NCI-H524 treated with DMSO at 0.1 percent for 48 hours (cell line): ENCODE measurements at regions not wholly inside any gene's neighbourhood (a gene's known extent, or its start where the extent isn't known, plus 50 kb on each side); places are given as distances from the start of the nearest gene placed in this dataset.
"Not testable (repeated sequence)": the region's sequence is repeated elsewhere in the genome, so short reads cannot be mapped to it uniquely, and the experiment has no call there.

Source experiments
- DNase-seq: peaks from one replicate; lab custom pipeline; 2025; lab: John Stamatoyannopoulos, UW

GRCh38 chr5:13346401-13346800, 598.1 kb downstream of the DNAH5 start:
- DNase-seq, result no peak

GRCh38 chr5:13339093-13339492, 605.4 kb downstream of the DNAH5 start:
- DNase-seq, result no peak

DNA sequence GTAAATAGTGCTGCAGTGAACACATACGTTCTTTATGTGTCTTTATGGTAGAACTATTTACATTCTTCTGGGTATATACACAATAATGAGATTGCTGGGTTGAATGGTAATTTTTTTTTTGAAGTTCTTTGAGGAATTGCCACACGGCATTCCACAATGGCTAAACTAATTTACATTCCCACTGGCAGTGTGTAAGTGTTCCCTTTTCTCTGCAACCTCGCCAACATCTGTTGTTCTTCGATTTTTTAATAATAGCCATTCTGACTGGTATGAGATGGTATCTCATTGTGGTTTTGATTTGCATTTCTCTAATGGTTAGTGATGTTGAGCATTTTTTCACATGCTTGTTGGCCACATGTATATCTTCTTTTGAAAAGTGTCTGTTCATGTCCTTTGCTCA, 609.5 kb downstream of the DNAH5 start:
- not testable (repeated sequence) for DNase-seq

DNA sequence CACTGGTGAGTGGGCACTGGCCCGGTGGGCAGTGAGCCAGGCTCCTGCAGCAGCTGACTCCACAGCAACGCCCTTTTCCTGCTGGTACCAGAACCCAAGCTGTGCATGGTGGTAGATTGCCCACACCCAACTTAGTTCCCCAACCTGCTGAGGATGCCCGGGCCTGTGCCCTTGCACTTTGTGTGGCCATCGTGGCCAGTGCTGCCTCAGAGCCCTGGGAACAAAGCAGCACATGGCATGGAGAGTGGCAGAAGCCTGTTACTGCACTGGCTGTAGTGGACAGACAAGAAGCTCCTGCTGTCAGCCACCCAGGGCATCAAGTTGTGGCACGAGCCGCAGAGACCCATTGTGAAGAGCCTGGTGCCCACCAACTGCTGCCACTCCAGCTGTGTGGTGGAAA, 612.9 kb downstream of the DNAH5 start:
- DNase-seq, result no peak

GRCh38 chr5:13328316-13328715, 616.2 kb downstream of the DNAH5 start:
- DNase-seq, result no peak

DNA sequence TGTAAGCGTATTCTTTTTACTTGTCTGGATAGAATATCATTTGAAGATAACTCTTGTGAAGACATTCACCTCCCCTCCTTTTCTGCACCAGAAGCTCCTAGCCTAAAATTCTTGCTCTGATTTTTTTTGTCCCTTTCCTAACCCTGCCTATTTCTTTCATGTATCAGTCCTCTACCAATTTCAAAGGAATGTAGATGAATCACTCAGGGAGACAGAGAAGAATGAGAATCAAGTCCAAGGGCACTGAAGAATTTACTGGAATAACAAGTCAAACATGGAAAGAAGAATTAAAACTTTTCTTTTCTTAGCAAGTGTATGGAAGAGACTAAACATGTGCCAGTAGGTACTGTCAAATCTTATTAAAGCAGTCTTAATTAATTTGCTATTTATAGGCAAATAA, 618.7 kb downstream of the DNAH5 start:
- DNase-seq, result no peak

DNA sequence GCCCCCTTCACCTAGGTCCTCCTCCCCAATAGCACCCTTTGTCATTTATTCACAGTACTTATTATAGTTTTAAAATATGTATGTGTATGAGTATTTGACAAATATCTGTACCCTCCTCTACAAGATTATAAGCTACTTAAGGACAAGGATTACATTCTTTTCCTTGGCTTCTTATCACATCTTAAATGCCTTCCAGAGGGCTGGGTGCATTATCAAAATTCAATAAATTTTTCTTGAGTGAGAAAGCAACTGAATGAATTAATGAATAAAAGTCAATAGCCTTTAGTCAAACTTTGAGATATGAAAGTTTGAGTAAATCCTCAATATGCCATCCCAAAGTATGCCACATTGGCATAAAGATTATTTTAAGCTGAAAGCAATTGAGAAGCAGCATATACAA, 621.7 kb downstream of the DNAH5 start:
- DNase-seq, result no peak

DNA sequence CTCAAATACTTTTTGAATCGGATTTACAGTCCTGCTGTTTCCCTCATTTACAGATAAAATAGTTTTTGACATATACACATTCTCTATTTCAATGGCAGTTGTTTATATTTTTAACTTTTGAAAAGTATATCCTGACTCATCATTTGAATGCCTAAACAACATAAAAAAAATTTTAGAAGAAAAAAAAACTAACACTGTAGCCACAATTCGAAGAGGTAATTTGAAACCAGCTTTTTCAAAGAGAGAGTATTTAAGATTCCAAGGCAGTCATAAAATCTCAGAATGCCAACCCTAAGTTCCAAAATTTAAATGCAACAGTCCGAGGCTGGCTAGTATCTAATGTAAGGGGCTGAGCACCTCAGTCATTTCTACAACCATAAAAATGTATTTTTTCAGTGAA, 626.8 kb downstream of the DNAH5 start:
- DNase-seq, result no peak

GRCh38 chr5:13316176-13316575, 628.3 kb downstream of the DNAH5 start:
- no peak for DNase-seq

DNA sequence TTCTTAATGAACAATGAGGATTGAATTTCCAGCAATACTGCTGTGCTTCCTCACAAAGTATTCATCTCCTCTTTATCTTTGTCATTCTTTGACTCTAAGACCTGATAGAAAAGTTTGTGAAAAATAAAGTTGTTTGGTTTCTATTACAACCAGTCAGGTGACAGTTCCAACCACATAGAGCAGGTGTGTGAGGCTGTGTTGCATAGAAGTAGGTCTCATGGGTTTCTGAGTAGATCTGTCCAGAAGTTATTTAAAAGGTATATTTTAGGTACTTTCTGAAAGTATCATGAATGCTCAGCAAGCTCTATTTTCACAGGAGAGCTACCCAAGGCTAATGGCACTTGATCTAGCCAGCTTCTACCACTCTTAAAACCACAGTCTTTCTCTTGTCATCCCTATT, 637.0 kb downstream of the DNAH5 start:
- no peak for DNase-seq

DNA sequence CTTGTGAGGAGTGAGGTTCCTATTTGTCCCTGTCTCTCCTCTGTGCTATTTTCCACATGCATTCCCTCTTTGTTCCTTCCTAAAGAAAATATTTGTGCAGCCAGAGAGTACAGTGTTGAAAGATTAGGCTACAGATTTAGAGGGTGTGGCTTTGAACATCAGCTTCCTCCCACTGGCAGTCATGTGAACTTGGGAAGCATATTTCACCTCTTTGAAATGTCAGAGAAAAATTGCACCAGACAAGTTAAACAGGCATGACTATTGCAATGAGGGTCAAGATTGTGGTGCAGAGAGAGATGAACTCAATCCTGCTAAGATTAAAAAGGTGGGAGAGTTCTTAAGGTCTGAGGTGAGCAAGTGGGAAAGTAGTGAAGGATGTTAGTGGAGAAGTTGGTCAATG, 641.0 kb downstream of the DNAH5 start:
- DNase-seq, result no peak

- DNase-seq, result no peak
Observed at GRCh38 chr5:13278811-13279210, 665.7 kb downstream of the DNAH5 start.

- DNase-seq, result no peak
Observed at GRCh38 chr5:13278148-13278547, 666.3 kb downstream of the DNAH5 start.

- no peak for DNase-seq
Observed at GRCh38 chr5:13276156-13276555, 668.3 kb downstream of the DNAH5 start.

DNA sequence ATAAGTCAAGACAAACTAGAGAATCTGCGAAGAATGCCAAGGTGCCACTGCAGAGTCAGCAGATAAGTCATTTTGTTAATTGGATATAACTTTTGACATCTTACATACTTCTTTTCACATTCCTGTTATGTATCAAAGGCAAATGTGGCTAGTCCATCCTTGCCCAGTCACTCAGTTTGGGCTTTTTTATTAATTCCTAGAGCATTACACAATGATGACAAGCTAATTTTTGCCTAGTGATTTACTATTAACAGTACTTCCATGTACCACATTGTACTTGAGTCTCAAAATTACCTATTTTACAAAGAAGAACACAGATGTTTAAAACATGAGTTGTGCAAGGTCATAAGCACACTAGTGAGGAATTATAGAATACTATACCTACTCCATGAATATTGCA, 680.8 kb downstream of the DNAH5 start:
- DNase-seq, result no peak

DNA sequence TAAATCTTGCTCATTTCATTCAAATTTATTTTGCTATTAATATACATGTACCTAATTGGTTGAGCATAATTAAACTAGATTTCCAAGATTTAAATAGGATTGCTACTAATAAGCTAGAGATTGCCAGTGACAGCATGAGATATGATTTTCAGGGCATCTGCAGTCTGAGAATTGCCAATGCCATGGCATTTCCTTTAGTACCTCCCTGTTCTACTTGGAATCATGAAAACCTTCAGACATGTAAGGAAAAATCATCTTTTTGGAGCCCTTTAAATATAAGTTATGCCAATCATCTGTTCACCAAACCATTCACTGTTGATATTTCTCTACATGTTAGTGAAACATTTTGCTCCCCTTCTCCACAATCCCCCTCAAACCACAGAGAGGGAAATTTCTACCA, 691.4 kb downstream of the DNAH5 start:
- DNase-seq, result no peak

DNA sequence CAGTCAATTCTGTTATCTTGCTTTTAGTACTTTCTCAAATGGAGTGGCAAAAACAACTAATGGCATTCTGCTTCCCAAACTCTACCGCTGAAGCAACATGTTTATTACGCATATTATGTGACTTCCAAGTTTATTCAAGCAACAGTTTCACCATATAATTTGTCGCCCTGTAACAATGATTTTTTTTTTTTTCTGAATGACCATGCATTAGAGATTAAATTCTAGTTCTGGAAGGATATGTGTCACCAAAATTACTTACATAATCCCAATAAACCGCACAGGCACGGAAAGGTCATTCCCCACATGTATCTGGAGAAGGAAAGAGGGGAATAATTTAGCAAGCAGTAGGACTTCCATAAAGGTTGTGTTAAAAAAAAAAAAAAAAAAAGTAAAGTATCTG, 691.8 kb downstream of the DNAH5 start:
- no peak for DNase-seq

- DNase-seq, result no peak
Observed at GRCh38 chr5:13251623-13252376, 692.7 kb downstream of the DNAH5 start.

DNA sequence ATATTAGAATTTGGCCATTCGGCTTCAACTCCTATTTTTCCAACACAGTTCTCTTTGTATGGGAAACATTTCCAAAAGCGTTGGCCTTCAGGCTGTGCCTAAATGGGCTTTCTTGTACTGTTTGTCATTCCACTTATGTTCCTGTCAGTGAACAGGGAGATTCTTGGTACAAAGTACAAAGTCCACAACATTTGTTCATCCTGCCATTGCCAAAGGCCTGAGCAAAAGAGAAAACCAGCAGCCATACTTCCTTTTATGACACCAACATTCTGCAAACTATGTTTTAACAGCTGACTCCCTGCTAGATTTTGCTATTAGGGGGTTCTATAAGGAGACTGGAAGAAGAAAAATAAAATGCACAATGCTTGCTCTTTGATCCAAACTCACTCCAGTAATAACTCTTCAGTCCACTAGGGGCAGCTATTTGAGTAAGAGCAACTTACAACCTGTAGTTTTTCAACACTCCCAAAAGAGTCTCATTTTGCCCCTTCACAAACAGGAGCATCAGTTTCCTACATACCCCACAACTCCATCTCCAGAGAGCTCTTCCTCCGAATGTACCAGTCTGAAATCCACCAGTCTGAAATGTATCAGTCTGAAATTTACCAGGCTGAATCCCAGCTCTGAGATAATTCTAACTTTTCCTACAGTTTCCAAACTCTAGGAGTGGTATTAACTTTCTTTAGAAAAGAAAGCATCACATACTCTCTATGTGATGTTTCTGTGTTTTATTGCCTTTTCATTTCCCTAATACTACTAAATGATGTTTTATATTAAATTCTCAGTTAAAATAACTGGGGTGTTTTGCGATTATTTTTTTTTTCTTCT, 693.8 kb downstream of the DNAH5 start:
- DNase-seq, result no peak

- no peak for DNase-seq
Observed at GRCh38 chr5:13249854-13250253, 694.6 kb downstream of the DNAH5 start.

DNA sequence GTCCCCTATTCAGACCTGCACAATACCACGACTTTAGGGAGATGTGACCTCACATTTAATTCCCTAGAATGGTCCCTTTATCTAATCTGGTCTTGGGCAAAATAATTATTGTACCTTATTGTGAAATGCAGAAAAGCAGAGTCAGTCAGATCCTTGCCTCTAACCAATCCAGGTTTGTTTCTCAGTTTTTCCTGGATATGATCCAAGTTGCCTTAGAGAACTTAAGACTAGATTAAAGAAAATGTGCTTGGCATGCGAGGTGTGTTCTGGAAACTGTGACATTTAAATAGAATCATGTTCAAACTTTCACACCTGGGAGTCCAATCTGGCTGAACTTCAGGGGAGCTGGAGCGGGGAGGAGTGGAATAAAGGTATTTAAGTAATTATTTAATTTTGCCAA, 696.2 kb downstream of the DNAH5 start:
- DNase-seq, result no peak

GRCh38 chr5:13246053-13246452, 698.4 kb downstream of the DNAH5 start:
- no peak for DNase-seq

DNA sequence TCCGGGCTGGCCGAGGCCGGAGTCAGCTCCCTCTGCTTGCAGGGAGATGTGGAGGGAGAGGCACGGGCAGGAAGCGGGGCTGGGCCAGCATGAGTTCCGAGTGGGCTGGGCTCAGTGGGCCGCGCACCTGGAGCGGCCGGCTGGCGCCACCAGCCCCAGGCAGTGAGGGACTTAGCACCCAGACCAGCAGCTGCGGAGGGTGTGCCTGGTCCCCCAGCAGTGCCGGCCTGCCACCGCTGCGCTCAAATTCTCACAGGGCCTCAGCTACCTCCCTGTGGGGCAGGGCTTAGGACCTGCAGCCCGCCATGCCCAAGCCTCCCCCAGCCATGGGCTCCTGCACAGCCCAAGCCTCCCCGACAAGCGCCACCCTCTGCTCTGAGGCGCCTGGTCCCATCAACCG, 700.3 kb downstream of the DNAH5 start:
- no peak for DNase-seq

DNA sequence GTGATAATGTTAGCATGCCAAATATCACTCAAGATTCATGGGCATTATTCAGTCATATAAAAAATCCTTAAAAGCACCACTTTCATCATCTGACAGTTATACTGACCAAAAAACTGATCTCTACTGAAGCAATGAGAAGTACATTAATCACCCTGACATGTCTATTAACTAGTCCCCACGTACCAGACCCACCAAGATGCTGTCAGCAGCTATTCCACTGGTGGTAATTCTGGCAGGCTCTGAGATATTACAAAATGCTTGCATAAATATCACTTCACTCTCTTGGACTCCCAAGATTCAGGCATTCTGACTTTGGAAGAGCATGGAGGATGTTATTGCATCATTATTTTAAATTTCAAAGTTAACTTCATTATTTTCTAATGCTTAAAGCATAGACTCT, 717.0 kb downstream of the DNAH5 start:
- no peak for DNase-seq
